HAP-1 (cell line): ENCODE measurements at regions not wholly inside any gene's neighbourhood (a gene's known extent, or its start where the extent isn't known, plus 50 kb on each side); places are given as distances from the start of the nearest gene placed in this dataset.

ENCODE experiments used
- DNase-seq, 2 experiments: peaks; one replicate each; pipeline ENCODE4 v3.0.0-alpha.2; 2016 to 2020; ENCODE audit warnings: low spot score in 2 of 2
- H3K27me3 ChIP-seq: fragments of 250-450 bp; sonication (Bioruptor Pico); 2 replicates; pipeline ENCODE4 v1.5.1; 2020; ENCODE audit warnings: low read depth, mild to moderate bottlenecking, moderate library complexity
- H3K36me3 ChIP-seq: fragments of 250-450 bp; sonication (Bioruptor Pico); replicated peaks from 2 replicates; pipeline ENCODE4 v1.5.1; 2020; ENCODE audit warnings: mild to moderate bottlenecking
- H3K4me1 ChIP-seq: fragments of 250-450 bp; sonication (Bioruptor Pico); 2 replicates; pipeline ENCODE4 v1.5.1; 2020; ENCODE audit warnings: mild to moderate bottlenecking
- H3K4me3 ChIP-seq: fragments of 250-450 bp; sonication (Bioruptor Pico); 2 replicates; pipeline ENCODE4 v1.5.1; 2020; ENCODE audit warnings: mild to moderate bottlenecking, moderate library complexity
- H3K9me3 ChIP-seq: fragments of 250-450 bp; sonication (Bioruptor Pico); 2 replicates; pipeline ENCODE4 v1.5.1; 2020; ENCODE audit warnings: mild to moderate bottlenecking, moderate library complexity
- in situ Hi-C: fragments of 300-500 bp; cut with MboI; formaldehyde crosslinking; loops from 3 replicates; pipeline ENCODE4 v1.14.3; 2020; ENCODE audit warnings: low sequenced_read_pairs, inconsistent platforms, mixed read lengths

DNA sequence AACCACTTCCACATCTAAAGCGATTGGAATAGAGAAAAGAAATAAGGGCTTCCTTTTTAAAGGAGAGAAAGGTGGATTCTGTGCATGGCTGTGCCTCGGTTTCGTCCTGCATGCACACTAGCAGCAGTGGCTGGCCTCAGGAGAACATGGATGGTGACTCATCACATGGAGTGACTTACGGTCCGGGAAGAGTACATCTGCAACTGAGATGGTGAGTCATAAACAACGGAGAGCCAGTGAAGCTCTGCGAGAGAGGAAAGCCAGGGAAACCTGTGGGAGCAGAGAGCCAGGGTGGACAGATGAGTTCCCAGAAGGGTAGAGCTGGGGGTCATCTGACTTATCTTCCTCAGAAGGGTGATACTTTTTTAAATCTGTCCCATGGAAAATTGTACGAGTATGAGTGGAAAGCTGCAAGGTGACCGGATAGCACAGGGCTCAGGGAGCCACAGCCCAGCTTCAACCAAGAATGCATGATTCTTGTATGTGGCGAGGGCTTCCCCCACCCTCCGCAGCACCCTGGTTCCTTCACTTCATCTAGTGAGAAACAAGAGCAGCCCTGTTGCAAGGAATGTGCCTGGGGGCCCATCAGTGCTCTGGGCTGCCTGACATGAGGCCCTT is 259.1 kb downstream of the KLF6 start:
- Histone ChIP-seq H3K27me3 (no peaks in the 10 kb centered on the region), H3K4me1 (no peaks in the 10 kb centered on the region), H3K4me3 (no peak overlapping the region), H3K9me3 (no peaks in the 10 kb centered on the region), H3K36me3 (no peaks in the 10 kb centered on the region)
- DNase-seq = no peak
- in situ Hi-C loops = no loop called here

DNA sequence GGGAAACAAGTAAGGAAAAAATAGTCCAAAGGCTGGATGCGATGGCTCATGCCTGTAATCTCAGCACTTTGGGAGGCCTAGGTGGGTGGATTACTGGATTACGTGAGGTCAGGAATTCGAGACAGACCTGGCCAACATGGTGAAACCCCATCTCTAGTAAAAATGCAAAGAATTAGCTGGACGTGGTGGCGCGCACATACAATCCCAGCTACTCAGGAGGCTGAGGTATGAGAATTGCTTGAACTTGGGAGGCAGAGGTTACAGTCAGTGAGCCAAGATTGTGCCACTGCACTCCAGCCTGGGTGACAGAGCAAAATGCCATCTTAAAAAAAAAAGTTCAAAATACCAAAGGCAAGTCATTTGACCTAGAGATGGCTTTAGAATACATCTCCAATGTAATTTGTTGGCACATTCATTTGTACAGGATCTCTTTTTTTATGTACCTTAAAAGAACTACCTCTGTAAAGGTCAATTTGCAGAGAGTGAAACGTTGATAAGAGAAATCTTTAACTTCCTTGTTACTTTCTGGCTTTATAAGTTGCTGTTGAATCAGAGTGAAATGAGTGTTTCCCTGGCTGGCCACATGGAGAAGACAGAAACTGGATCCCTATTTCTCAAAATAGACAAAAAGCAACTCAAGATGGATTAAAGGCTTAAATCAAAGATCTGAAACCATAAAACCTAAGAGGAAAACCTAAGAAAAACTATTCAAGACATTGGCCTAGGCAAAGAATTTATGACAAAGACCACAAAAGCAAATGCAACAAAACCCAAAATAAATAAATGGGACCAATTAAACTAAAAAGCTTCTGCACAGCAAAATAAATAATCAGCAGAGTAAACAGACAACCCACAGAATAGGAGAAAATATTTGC is 260.7 kb downstream of the KLF6 start:
- in situ Hi-C loops = no loop called here

GRCh38 chr10:3523309-3524050 is 261.5 kb downstream of the KLF6 start:
- in situ Hi-C loops = no loop called here
- H3K4me1 ChIP-seq = no peaks in the 10 kb centered on the region
- no peak overlapping the region for H3K4me3 ChIP-seq
- H3K9me3 ChIP-seq = no peaks in the 10 kb centered on the region
- no peaks in the 10 kb centered on the region for H3K27me3 ChIP-seq
- no peak for DNase-seq
- no peaks in the 10 kb centered on the region for H3K36me3 ChIP-seq

More for the DNA sequence above, 260.7 kb downstream of the KLF6 start:
- Histone ChIP-seq H3K27me3 (no peaks in the 10 kb centered on the region), H3K4me3 (no peak overlapping the region), H3K9me3 (no peaks in the 10 kb centered on the region), H3K4me1 (no peaks in the 10 kb centered on the region), H3K36me3 (no peaks in the 10 kb centered on the region)
- DNase-seq = no peak

GRCh38 chr10:3516923-3517255 is 268.1 kb downstream of the KLF6 start:
- Histone ChIP-seq H3K4me1 (no peaks in the 10 kb centered on the region), H3K27me3 (no peaks in the 10 kb centered on the region), H3K36me3 (no peaks in the 10 kb centered on the region), H3K9me3 (no peaks in the 10 kb centered on the region), H3K4me3 (no peak overlapping the region)
- in situ Hi-C loops = no loop called here
- DNase-seq = no peak

GRCh38 chr10:3516234-3516922 is 268.6 kb downstream of the KLF6 start:
- no peaks in the 10 kb centered on the region for H3K27me3 ChIP-seq

GRCh38 chr10:3514691-3515090 is 270.3 kb downstream of the KLF6 start:
- no peak for DNase-seq
- in situ Hi-C loops = no loop called here
- Histone ChIP-seq H3K9me3 (no peaks in the 10 kb centered on the region; the same call in 1 of the 2 replicates), H3K27me3 (no peaks in the 10 kb centered on the region), H3K4me3 (no peak overlapping the region), H3K4me1 (no peaks in the 10 kb centered on the region), H3K36me3 (no peaks in the 10 kb centered on the region)

More at GRCh38 chr10:3516234-3516922, 268.6 kb downstream of the KLF6 start:
- Histone ChIP-seq H3K4me3 (no peak overlapping the region), H3K9me3 (no peaks in the 10 kb centered on the region; the same call in 1 of the 2 replicates), H3K36me3 (no peaks in the 10 kb centered on the region), H3K4me1 (no peaks in the 10 kb centered on the region)
- in situ Hi-C loops = no loop called here
- no peak for DNase-seq

DNA sequence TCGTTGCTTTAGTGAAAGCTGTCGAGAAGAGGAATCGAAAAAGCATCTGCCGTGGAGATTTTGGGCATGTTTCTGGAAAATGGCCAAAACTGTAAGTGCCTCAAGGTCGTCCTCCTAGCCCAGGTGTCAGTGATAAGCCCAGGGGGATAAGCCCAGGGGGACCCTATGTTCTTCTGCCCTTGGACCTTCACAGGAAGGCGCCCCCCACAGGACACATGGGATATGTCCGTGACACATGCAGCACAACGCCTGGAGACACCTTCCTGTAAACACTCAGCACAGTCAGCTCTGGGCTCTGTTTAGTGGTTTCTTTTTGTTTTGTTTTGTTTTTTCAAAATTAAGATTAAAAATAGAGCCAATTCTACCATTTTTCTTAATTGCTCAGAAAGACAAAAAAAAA is 272.7 kb downstream of the KLF6 start:
- in situ Hi-C loops = no loop called here

GRCh38 chr10:3511483-3511882 is 273.5 kb downstream of the KLF6 start:
- no peak for DNase-seq
- H3K9me3 ChIP-seq = no peaks in the 10 kb centered on the region; the same call in 1 of the 2 replicates
- no peak overlapping the region for H3K4me3 ChIP-seq
- no peaks in the 10 kb centered on the region for H3K4me1 ChIP-seq
- no peaks in the 10 kb centered on the region for H3K36me3 ChIP-seq
- no peaks in the 10 kb centered on the region for H3K27me3 ChIP-seq
- in situ Hi-C loops = no loop called here

More for the DNA sequence above, 272.7 kb downstream of the KLF6 start:
- Histone ChIP-seq H3K27me3 (no peaks in the 10 kb centered on the region), H3K9me3 (no peaks in the 10 kb centered on the region; the same call in 1 of the 2 replicates), H3K4me3 (no peak overlapping the region), H3K36me3 (no peaks in the 10 kb centered on the region), H3K4me1 (no peaks in the 10 kb centered on the region)
- no peak for DNase-seq

DNA sequence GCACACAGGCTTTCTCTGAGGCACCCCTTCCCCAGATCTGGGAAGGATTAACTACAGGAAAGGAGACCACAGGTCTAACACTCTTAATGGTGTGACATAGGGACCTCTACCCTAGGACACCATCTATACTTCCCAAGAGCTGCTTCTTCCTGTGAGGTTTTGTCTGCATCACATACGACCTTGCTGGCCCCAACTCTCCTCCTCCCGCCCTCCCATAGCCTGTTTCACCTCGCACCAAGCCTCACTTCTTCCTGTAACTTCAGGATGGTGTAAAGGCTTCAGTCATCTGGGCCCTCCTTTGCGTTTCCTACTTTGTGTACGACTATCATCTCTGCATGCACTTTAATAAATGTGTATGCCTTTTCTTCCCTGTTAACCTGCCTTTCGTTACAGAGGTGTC is 274.3 kb downstream of the KLF6 start:
- H3K4me3 ChIP-seq = no peak overlapping the region
- DNase-seq = no peak
- in situ Hi-C loops = no loop called here

GRCh38 chr10:3509355-3509754 is 275.7 kb downstream of the KLF6 start:
- in situ Hi-C loops = no loop called here
- Histone ChIP-seq H3K36me3 (no peaks in the 10 kb centered on the region), H3K4me1 (no peaks in the 10 kb centered on the region), H3K27me3 (no peaks in the 10 kb centered on the region), H3K9me3 (no peaks in the 10 kb centered on the region; the same call in 1 of the 2 replicates), H3K4me3 (no peak overlapping the region)
- DNase-seq = no peak

More for the DNA sequence above, 274.3 kb downstream of the KLF6 start:
- Histone ChIP-seq H3K9me3 (no peaks in the 10 kb centered on the region; the same call in 1 of the 2 replicates), H3K36me3 (no peaks in the 10 kb centered on the region), H3K4me1 (no peaks in the 10 kb centered on the region), H3K27me3 (no peaks in the 10 kb centered on the region)

GRCh38 chr10:3503299-3503698 is 281.7 kb downstream of the KLF6 start:
- Histone ChIP-seq H3K27me3 (no peaks in the 10 kb centered on the region), H3K9me3 (no peaks in the 10 kb centered on the region), H3K36me3 (no peaks in the 10 kb centered on the region), H3K4me3 (no peak overlapping the region), H3K4me1 (no peaks in the 10 kb centered on the region)
- no peak for DNase-seq
- in situ Hi-C loops = no loop called here

- Histone ChIP-seq H3K27me3 (no peaks in the 10 kb centered on the region), H3K4me1 (no peaks in the 10 kb centered on the region), H3K9me3 (no peaks in the 10 kb centered on the region), H3K4me3 (no peak overlapping the region), H3K36me3 (no peaks in the 10 kb centered on the region)
- in situ Hi-C loops = no loop called here
- no peak for DNase-seq
Measured at GRCh38 chr10:3502673-3503072, 282.3 kb downstream of the KLF6 start.

- no peak for DNase-seq
- Histone ChIP-seq H3K36me3 (no peaks in the 10 kb centered on the region), H3K4me3 (no peak overlapping the region), H3K9me3 (no peaks in the 10 kb centered on the region), H3K4me1 (no peaks in the 10 kb centered on the region), H3K27me3 (no peaks in the 10 kb centered on the region)
- in situ Hi-C loops = no loop called here
Measured at GRCh38 chr10:3500408-3500856, 284.6 kb downstream of the KLF6 start.
